ENCODE measurements at regions not wholly inside any gene's neighbourhood (a gene's known extent, or its start where the extent isn't known, plus 50 kb on each side); places are given as distances from the start of the nearest gene placed in this dataset.

GRCh38 chr3:194072691-194073279, 63.2 kb upstream of the HES1 start:
- Histone ChIP-seq H3K27me3 (peaks cover 0 to 13% (median 4%) of the 10 kb centered on the region in 11 experiments; a peak in 4 of 22 replicates), H3K36me3 (no peaks in the 10 kb centered on the region), H3K9ac (no peak overlapping the region), H3K4me2 (peak overlapping the region in 4 of 11 experiments; percentile 85 to 94 (median 94); a peak in 4 of 22 replicates), H4K20me1 (no peaks in the 10 kb centered on the region), H3K4me1 (peaks cover 21 to 40% (median 28%) of the 10 kb centered on the region in 10 experiments), H3K4me3 (no peak overlapping the region), H3K9me3 (replicated peaks in 1 of 11) (peaks cover 0 to 14% (median 4%) of the 10 kb centered on the region in 11 experiments; a peak in 14 of 22 replicates), H3K27ac (no peak overlapping the region)
- no peak for TF ChIP-seq Cebpa-rat (IDR thresholded peaks at IDR 0.05)

DNA sequence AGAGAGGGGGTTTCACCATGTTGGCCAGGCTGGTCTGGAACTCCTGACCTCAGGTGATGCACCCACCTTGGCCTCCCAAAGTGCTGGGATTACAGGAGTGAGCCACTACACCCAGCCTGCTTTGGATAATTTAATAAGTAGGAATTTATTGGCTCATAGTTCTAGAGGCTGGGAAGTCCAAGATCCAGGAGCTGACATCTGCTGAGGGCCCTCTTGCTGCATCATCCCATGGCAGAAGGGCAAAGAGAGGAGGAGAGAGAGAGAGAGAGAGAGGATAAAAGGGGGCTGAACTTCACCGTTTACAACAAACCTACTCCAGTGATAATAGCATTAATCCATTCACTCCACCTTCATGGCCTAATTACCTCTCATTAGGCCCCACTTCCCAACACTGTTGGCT, 62.0 kb upstream of the HES1 start:
- TF ChIP-seq Cebpa-rat (IDR thresholded peaks at IDR 0.05) = no peak
- peaks cover 21 to 35% (median 28%) of the 10 kb centered on the region in 10 experiments for H3K4me1 ChIP-seq
- no peak overlapping the region for H3K27ac ChIP-seq
- no peak overlapping the region for H3K4me3 ChIP-seq
- no peak overlapping the region for H3K4me2 ChIP-seq
- H4K20me1 ChIP-seq = no peaks in the 10 kb centered on the region
- H3K9me3 ChIP-seq (replicated peaks in 1 of 11) = peaks cover 0 to 11% (median 0%) of the 10 kb centered on the region in 11 experiments; a peak in 6 of 22 replicates
- H3K9ac ChIP-seq = no peak overlapping the region
- H3K27me3 ChIP-seq = peaks cover 0 to 13% (median 4%) of the 10 kb centered on the region in 11 experiments; a peak in 4 of 22 replicates
- no peaks in the 10 kb centered on the region for H3K36me3 ChIP-seq

- Histone ChIP-seq H4K20me1 (no peaks in the 10 kb centered on the region), H3K36me3 (no peaks in the 10 kb centered on the region), H3K4me3 (no peak overlapping the region), H3K4me1 (peaks cover 16 to 23% (median 18%) of the 10 kb centered on the region in 10 experiments), H3K9ac (no peak overlapping the region), H3K27ac (no peak overlapping the region), H3K9me3 (replicated peaks in 1 of 11) (0 out of 22 replicates have a peak, but pooled peaks cover 0 to under 1% (median 0%) of the 10 kb centered on the region in 11 experiments), H3K27me3 (peaks cover 0 to 13% (median 4%) of the 10 kb centered on the region in 11 experiments; a peak in 4 of 22 replicates), H3K4me2 (no peak overlapping the region)
- TF ChIP-seq Cebpa-rat (IDR thresholded peaks at IDR 0.05) = no peak
Observed at GRCh38 chr3:194075088-194075615, 60.8 kb upstream of the HES1 start.

DNA sequence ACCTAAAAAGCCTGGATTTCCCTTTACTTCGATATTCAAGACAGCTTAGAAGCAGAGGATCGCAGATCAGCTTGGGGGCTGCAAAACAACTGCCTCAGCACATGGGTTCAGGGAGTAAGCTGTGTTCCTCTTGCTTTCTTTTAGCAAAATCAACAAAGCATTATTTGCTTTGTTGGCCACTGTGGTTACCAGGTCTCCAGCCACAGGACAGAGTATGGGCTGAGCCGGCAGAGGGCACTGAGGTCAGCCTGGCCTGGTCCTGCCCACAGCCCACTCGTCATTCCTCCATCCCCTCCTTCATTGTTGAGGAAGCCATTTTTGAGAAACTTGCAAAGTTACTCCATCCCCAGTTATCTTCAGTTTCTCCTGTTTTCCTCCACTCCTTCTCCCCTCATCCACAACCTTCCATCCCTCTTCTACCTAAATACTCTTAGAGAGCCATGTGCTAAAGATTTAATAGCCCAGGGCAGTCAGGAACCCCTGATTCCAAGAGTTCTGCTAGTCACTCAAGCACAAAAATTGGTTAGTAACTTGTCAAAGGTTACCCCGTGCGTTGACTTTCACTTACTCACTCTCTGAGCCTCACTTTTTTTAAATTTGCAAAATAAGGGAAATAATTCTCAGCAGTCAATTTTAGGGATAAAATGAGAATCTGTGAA, 60.0 kb upstream of the HES1 start:
- no peak overlapping the region for H3K27ac ChIP-seq
- no peak for TF ChIP-seq Cebpa-rat (IDR thresholded peaks at IDR 0.05)
- no peak overlapping the region for H3K4me2 ChIP-seq
- H3K36me3 ChIP-seq = no peaks in the 10 kb centered on the region
- no peak overlapping the region for H3K9ac ChIP-seq
- no peaks in the 10 kb centered on the region for H3K9me3 ChIP-seq (replicated peaks in 1 of 11)
- H3K27me3 ChIP-seq = peaks cover 0 to 13% (median 4%) of the 10 kb centered on the region in 11 experiments; a peak in 4 of 22 replicates
- H4K20me1 ChIP-seq = no peaks in the 10 kb centered on the region
- H3K4me1 ChIP-seq = peaks cover 9 to 16% (median 12%) of the 10 kb centered on the region in 10 experiments
- H3K4me3 ChIP-seq = no peak overlapping the region

- H3K4me1 ChIP-seq = peaks cover 3 to 12% (median 8%) of the 10 kb centered on the region in 10 experiments
- H3K4me2 ChIP-seq = no peak overlapping the region
Observed at GRCh38 chr3:194076475-194076874, 59.5 kb upstream of the HES1 start.

DNA sequence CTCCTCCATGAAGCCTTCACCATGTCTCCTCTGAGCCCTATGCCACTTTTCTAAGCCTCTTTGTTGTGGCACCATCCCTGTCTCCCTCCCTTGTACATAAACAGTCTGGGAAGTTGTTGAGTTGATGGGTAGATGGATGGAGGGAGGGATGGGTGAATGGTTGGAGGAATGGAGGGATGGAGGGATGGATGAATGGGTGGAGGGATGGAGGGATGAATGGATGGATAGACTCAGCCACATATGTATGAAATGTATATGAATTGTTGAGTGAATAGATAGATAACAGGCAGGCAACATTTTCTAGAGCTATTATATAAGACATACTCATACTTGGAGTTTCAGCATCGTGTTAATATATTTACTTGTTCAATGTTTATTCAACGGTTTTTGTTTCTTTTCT, 58.3 kb upstream of the HES1 start:
- TF ChIP-seq Cebpa-rat (IDR thresholded peaks at IDR 0.05) = no peak
- Histone ChIP-seq H3K4me3 (no peak overlapping the region), H3K9me3 (replicated peaks in 1 of 11) (no peaks in the 10 kb centered on the region), H3K36me3 (no peaks in the 10 kb centered on the region), H3K4me2 (no peak overlapping the region), H3K9ac (no peak overlapping the region), H3K27ac (no peak overlapping the region), H4K20me1 (no peaks in the 10 kb centered on the region), H3K27me3 (peaks cover 0 to under 1% (median 0%) of the 10 kb centered on the region in 11 experiments; a peak in 1 of 22 replicates), H3K4me1 (peaks cover 3 to 8% (median 5%) of the 10 kb centered on the region in 10 experiments; a peak in 19 of 20 replicates)

More at GRCh38 chr3:194076475-194076874, 59.5 kb upstream of the HES1 start:
- Histone ChIP-seq H3K9ac (no peak overlapping the region), H3K27ac (no peak overlapping the region), H3K9me3 (replicated peaks in 1 of 11) (no peaks in the 10 kb centered on the region), H3K27me3 (peaks cover 0 to 12% (median 4%) of the 10 kb centered on the region in 11 experiments; a peak in 4 of 22 replicates), H3K36me3 (no peaks in the 10 kb centered on the region), H4K20me1 (no peaks in the 10 kb centered on the region), H3K4me3 (no peak overlapping the region)
- no peak for TF ChIP-seq Cebpa-rat (IDR thresholded peaks at IDR 0.05)

DNA sequence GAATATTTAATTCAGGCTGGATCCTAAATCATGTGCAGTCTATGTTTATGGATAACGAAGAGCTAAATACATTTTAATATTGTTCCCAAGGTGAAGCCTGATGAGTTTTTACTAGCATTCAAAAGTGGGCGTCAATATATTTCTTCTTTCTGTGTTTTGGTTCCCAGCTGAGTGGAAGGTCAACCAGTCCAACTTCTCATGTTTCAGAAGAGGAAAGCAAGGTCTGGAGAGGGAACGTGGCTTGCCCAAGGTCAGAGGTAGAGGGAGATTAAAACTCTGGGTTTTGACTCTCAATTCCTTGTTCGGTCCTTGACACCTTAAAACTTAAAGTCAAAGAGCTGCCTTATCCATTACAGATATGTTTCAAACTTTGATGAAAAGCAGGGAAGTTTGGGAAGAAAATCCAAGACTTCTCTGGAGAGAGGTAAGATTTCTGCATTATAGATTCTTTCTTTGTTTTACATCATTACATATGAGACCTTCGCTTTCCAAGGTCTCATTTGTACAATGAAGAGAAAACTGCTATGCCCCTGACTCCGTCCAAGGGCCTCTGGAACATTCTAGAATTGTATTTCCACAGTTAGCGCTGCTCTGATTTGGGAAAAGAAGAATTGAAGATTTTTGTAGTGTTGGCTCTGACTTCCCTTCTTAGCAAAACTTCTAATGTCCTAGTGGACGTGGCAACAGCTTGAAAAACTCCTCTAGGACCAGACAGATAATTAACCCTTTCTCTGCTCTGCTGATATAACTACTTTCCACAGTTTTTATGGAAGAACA, 57.7 kb upstream of the HES1 start:
- no peaks in the 10 kb centered on the region; a peak in 1 of 22 replicates for H3K27me3 ChIP-seq
- TF ChIP-seq Cebpa-rat (IDR thresholded peaks at IDR 0.05) = no peak
- no peak overlapping the region for H3K27ac ChIP-seq

DNA sequence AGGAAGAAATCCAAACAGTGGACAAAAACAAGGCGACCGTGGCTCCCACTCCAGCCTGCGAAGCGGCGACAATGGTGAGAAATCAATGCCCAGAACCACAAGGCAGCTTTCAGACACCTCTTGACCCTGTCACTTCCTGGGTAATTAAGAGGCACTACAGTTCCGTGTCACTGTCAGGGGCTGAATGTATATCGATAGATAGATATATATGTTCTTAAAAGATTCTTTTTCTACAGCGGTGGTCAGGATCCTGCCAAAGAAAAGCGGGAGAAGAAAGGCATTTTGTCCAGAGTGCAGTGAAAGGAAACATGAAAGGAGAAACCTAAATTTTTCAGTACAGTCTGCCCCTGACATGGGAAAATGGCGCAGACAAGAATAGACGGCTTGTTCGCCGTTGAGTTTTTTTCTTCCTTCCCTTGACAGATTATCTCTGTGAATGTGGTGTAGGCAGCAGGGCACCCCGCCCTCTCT, 56.2 kb upstream of the HES1 start:
- Histone ChIP-seq H3K9me3 (replicated peaks in 1 of 11) (no peaks in the 10 kb centered on the region), H3K4me1 (peaks cover 24 to 29% (median 26%) of the 10 kb centered on the region in 10 experiments), H3K9ac (no peak overlapping the region), H3K4me3 (no peak overlapping the region), H4K20me1 (no peaks in the 10 kb centered on the region), H3K36me3 (no peaks in the 10 kb centered on the region), H3K4me2 (no peak overlapping the region), H3K27ac (no peak overlapping the region), H3K27me3 (peaks cover 0 to 10% (median 0%) of the 10 kb centered on the region in 11 experiments; a peak in 1 of 22 replicates)
- no peak for TF ChIP-seq Cebpa-rat (IDR thresholded peaks at IDR 0.05)

More for the DNA sequence above, 57.7 kb upstream of the HES1 start:
- H4K20me1 ChIP-seq = no peaks in the 10 kb centered on the region
- no peak overlapping the region for H3K4me2 ChIP-seq
- H3K4me3 ChIP-seq = no peak overlapping the region
- peaks cover 9 to 15% (median 11%) of the 10 kb centered on the region in 10 experiments for H3K4me1 ChIP-seq
- no peak overlapping the region for H3K9ac ChIP-seq
- H3K36me3 ChIP-seq = no peaks in the 10 kb centered on the region
- no peaks in the 10 kb centered on the region for H3K9me3 ChIP-seq (replicated peaks in 1 of 11)

Measured in BLaER1 treated with 17β-estradiol and CSF1 and Interleukin-3, amounts not matched to agents 10 nM and 100 nM (cell line).